ENCODE measurements at regions not wholly inside any gene's neighbourhood (a gene's known extent, or its start where the extent isn't known, plus 50 kb on each side); places are given as distances from the start of the nearest gene placed in this dataset.
A peak's percentile ranks its signal among the peaks of the same experiment; 100 is the strongest.

- H3F3A ChIP-seq (replicated peaks; ENCODE audit: insufficient read depth), result peaks cover 8% of the 10 kb centered on the region
- WGBS (ENCODE audit: low lambda C conversion rate), result 67% methylated on average over 8 of the region's 8 CpGs
- no peak overlapping the region for H2AFZ ChIP-seq (ENCODE audit: low read depth)
- H3K27ac ChIP-seq (ENCODE audit: low read depth in 2 of 2, low read length in 1 of 2), result no peak overlapping the region
- no peak overlapping the region for H3K4me3 ChIP-seq (ENCODE audit: low read depth in 2 of 2, low read length in 1 of 2)
- peaks cover 23% of the 10 kb centered on the region; the same call in 1 of the 2 replicates for H4K20me1 ChIP-seq (ENCODE audit: insufficient read depth)
- DNase-seq, result no peak
- no peak overlapping the region for H3K9ac ChIP-seq
- peaks cover 0 to 6% of the 10 kb centered on the region in 2 experiments; a peak in 3 of 4 replicates for H3K4me1 ChIP-seq (ENCODE audit: control insufficient read depth in 1 of 2, insufficient read depth in 2 of 2, low read depth in 1 of 2, low read length in 1 of 2)
- H3K9me2 ChIP-seq, result no peaks in the 10 kb centered on the region
- H3K79me2 ChIP-seq (ENCODE audit: insufficient read depth), result peaks cover 55% of the 10 kb centered on the region
- H3K4me2 ChIP-seq, result no peak overlapping the region
- ChIA-PET POLR2A (no interaction called here), CTCF (interaction anchor here (0.6 to 1.6 kb wide), 4 partner anchors 12 to 152 kb away, joined by 3 to 5 read pairs (median 4); no protein-coding TSS in a partner anchor)
- TF ChIP-seq, protein P1, sequence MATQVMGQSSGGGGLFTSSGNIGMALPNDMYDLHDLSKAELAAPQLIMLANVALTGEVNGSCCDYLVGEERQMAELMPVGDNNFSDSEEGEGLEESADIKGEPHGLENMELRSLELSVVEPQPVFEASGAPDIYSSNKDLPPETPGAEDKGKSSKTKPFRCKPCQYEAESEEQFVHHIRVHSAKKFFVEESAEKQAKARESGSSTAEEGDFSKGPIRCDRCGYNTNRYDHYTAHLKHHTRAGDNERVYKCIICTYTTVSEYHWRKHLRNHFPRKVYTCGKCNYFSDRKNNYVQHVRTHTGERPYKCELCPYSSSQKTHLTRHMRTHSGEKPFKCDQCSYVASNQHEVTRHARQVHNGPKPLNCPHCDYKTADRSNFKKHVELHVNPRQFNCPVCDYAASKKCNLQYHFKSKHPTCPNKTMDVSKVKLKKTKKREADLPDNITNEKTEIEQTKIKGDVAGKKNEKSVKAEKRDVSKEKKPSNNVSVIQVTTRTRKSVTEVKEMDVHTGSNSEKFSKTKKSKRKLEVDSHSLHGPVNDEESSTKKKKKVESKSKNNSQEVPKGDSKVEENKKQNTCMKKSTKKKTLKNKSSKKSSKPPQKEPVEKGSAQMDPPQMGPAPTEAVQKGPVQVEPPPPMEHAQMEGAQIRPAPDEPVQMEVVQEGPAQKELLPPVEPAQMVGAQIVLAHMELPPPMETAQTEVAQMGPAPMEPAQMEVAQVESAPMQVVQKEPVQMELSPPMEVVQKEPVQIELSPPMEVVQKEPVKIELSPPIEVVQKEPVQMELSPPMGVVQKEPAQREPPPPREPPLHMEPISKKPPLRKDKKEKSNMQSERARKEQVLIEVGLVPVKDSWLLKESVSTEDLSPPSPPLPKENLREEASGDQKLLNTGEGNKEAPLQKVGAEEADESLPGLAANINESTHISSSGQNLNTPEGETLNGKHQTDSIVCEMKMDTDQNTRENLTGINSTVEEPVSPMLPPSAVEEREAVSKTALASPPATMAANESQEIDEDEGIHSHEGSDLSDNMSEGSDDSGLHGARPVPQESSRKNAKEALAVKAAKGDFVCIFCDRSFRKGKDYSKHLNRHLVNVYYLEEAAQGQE (IDR thresholded peaks at IDR 0.05; ENCODE audit: low read depth, low read length), result peak; percentile 76
- no peak for TF ChIP-seq TEAD4 (IDR thresholded peaks at IDR 0.05; ENCODE audit: borderline replicate concordance, insufficient read depth)
- no peak for TF ChIP-seq CTCF (IDR thresholded peaks at IDR 0.05)
- no peaks in the 10 kb centered on the region for H3K36me3 ChIP-seq (replicated peaks in 1 of 2; ENCODE audit: control insufficient read depth in 1 of 2, insufficient read depth in 2 of 2, low read length in 1 of 2)
- no peaks in the 10 kb centered on the region for H3K27me3 ChIP-seq (ENCODE audit: insufficient read depth)
- H3K9me3 ChIP-seq, result no peaks in the 10 kb centered on the region
Measured at GRCh38 chr11:8839957-8840945, 70.7 kb upstream of the AKIP1 start.

GRCh38 chr11:8841899-8842298, 69.1 kb upstream of the AKIP1 start:
- DNase-seq, result no peak
- no peak overlapping the region for H2AFZ ChIP-seq (ENCODE audit: low read depth)
- H3K79me2 ChIP-seq (ENCODE audit: insufficient read depth), result peaks cover 64% of the 10 kb centered on the region

More at GRCh38 chr11:8841899-8842298, 69.1 kb upstream of the AKIP1 start:
- POLR2A ChIA-PET, result no interaction called here
- peaks cover 0 to 2% of the 10 kb centered on the region in 2 experiments; a peak in 3 of 4 replicates for H3K4me1 ChIP-seq (ENCODE audit: control insufficient read depth in 1 of 2, insufficient read depth in 2 of 2, low read depth in 1 of 2, low read length in 1 of 2)
- no peaks in the 10 kb centered on the region for H3K36me3 ChIP-seq (replicated peaks in 1 of 2; ENCODE audit: control insufficient read depth in 1 of 2, insufficient read depth in 2 of 2, low read length in 1 of 2)
- H3K9me3 ChIP-seq, result no peaks in the 10 kb centered on the region
- H3K4me3 ChIP-seq (ENCODE audit: low read depth in 2 of 2, low read length in 1 of 2), result no peak overlapping the region
- no peaks in the 10 kb centered on the region for H3K27me3 ChIP-seq (ENCODE audit: insufficient read depth)
- WGBS (ENCODE audit: low lambda C conversion rate), result 92% methylated on average over 7 of the region's 7 CpGs
- no peak overlapping the region for H3K27ac ChIP-seq (ENCODE audit: low read depth in 2 of 2, low read length in 1 of 2)
- no peaks in the 10 kb centered on the region for H3K9me2 ChIP-seq
- no peak overlapping the region for H3K4me2 ChIP-seq
- TF ChIP-seq, protein P2, sequence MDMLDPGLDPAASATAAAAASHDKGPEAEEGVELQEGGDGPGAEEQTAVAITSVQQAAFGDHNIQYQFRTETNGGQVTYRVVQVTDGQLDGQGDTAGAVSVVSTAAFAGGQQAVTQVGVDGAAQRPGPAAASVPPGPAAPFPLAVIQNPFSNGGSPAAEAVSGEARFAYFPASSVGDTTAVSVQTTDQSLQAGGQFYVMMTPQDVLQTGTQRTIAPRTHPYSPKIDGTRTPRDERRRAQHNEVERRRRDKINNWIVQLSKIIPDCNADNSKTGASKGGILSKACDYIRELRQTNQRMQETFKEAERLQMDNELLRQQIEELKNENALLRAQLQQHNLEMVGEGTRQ (IDR thresholded peaks at IDR 0.05; ENCODE audit: borderline replicate concordance, low read depth, low read length), result no peak
- no peak overlapping the region for H3K9ac ChIP-seq
- H3F3A ChIP-seq (replicated peaks; ENCODE audit: insufficient read depth), result peaks cover 8% of the 10 kb centered on the region
- CTCF ChIA-PET, result interaction anchor here (1.0 kb wide), 1 partner anchor 24 kb away, joined by 3 read pairs; no protein-coding TSS in a partner anchor
- peaks cover 31% of the 10 kb centered on the region for H4K20me1 ChIP-seq (ENCODE audit: insufficient read depth)
